ENCODE measurements at regions not wholly inside any gene's neighbourhood (a gene's known extent, or its start where the extent isn't known, plus 50 kb on each side); places are given as distances from the start of the nearest gene placed in this dataset.
A peak's percentile ranks its signal among the peaks of the same experiment; 100 is the strongest.

DNA sequence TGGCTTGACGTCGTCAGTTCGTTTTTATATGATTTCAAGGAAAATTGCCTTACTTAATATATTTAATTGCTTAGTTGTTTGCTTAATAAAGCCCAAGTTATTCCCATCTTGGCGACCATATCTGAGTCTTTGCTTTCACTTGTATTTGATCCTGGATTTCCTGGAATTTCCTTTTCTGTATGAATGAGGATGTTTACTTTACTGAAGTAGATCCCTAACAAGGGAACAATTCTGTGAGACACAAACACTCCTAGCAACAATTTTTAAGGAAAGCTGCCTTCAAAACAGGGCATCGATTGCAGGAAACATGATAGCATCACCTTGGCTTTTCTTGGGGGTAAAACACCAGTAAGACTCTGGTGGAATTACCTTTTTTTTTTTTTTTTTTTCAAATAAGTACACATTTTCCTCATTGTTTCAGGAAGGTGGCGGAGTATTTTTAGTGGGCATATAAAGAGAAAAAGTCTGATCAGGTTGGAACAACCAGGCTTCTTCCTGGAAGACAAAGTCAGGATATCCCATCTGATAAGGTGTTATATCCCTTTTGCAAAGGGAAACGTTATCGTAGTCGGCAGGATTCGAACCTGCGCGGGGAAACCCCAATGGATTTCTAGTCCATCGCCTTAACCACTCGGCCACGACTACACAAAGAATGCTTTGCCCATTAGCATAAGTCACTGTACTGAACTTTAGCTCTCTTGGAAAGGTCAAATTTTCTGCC, 68.5 kb upstream of the ZNF184 start:
- no peaks in the 10 kb centered on the region for H3K36me3 ChIP-seq (ENCODE audit: control insufficient read depth, insufficient read depth, low read length)
- Mint-ChIP-seq H3K4me1 (no peaks in the 10 kb centered on the region), H3K36me3 (ENCODE audit: low read depth) (no peaks in the 10 kb centered on the region), H3K9me3 (no peaks in the 10 kb centered on the region), H3K27ac (no peak overlapping the region), H3K4me3 (no peak overlapping the region), H3K27me3 (ENCODE audit: insufficient read depth) (peaks cover 32% of the 10 kb centered on the region)
- TF ChIP-seq, protein P1, sequence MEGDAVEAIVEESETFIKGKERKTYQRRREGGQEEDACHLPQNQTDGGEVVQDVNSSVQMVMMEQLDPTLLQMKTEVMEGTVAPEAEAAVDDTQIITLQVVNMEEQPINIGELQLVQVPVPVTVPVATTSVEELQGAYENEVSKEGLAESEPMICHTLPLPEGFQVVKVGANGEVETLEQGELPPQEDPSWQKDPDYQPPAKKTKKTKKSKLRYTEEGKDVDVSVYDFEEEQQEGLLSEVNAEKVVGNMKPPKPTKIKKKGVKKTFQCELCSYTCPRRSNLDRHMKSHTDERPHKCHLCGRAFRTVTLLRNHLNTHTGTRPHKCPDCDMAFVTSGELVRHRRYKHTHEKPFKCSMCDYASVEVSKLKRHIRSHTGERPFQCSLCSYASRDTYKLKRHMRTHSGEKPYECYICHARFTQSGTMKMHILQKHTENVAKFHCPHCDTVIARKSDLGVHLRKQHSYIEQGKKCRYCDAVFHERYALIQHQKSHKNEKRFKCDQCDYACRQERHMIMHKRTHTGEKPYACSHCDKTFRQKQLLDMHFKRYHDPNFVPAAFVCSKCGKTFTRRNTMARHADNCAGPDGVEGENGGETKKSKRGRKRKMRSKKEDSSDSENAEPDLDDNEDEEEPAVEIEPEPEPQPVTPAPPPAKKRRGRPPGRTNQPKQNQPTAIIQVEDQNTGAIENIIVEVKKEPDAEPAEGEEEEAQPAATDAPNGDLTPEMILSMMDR (conservative IDR thresholded peaks at IDR 0.05), result no peak
- H3K27me3 ChIP-seq (ENCODE audit: control insufficient read depth, insufficient read depth, low read length, poor library complexity, severe bottlenecking), result peaks cover 10% of the 10 kb centered on the region
- peak; percentile 81 for DNase-seq
- peaks cover 3% of the 10 kb centered on the region for H3K9me3 ChIP-seq (ENCODE audit: control insufficient read depth, low read length)
- 28 to 41% methylated on average over 11 to 15 of the region's 15 CpGs for WGBS, 2 experiments (ENCODE audit: insufficient coverage in 1 of 2, insufficient read length in 1 of 2)
- H3K9ac ChIP-seq (ENCODE audit: extremely low read depth, low read length, poor library complexity, severe bottlenecking), result no peak overlapping the region
- no peaks in the 10 kb centered on the region for H3K4me1 ChIP-seq (ENCODE audit: control insufficient read depth, insufficient read depth, low read length)
- peak overlapping the region; percentile 16 for H3K4me3 ChIP-seq (ENCODE audit: low read length)
- H3K27ac ChIP-seq (ENCODE audit: low read depth, low read length), result no peak overlapping the region

DNA sequence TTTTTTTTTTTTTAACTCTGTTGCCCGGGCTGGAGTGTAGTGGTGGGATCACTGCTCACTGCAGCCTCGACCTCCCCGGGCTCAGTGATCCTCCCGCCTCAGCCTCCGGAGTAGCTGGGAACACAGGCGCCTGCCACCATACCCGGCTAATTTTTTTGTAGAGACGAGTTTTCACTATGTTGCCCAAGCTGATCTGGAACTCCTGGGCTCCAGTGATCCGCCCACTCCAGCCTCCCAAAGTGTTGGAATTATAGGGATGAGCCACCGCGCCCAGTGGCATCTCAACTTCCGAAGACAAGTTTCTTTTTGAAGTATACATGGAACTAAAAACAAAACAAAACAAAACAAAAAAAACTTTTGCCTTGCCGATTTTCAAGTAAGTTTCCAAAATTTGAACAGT, 66.6 kb upstream of the ZNF184 start:
- Mint-ChIP-seq H3K27me3 (ENCODE audit: insufficient read depth) (peaks cover 32% of the 10 kb centered on the region), H3K4me1 (no peaks in the 10 kb centered on the region), H3K27ac (peak overlapping the region; percentile 74), H3K36me3 (ENCODE audit: low read depth) (no peaks in the 10 kb centered on the region), H3K4me3 (peak overlapping the region; percentile 70), H3K9me3 (no peaks in the 10 kb centered on the region)
- TF ChIP-seq, protein P1 (conservative IDR thresholded peaks at IDR 0.05), result no peak
- DNase-seq, result no peak
- Histone ChIP-seq H3K27ac (ENCODE audit: low read depth, low read length) (no peak overlapping the region), H3K9ac (ENCODE audit: extremely low read depth, low read length, poor library complexity, severe bottlenecking) (no peak overlapping the region), H3K36me3 (ENCODE audit: control insufficient read depth, insufficient read depth, low read length) (no peaks in the 10 kb centered on the region), H3K27me3 (ENCODE audit: control insufficient read depth, insufficient read depth, low read length, poor library complexity, severe bottlenecking) (peaks cover 10% of the 10 kb centered on the region), H3K4me1 (ENCODE audit: control insufficient read depth, insufficient read depth, low read length) (no peaks in the 10 kb centered on the region), H3K9me3 (ENCODE audit: control insufficient read depth, low read length) (peaks cover 3% of the 10 kb centered on the region), H3K4me3 (ENCODE audit: low read length) (peak overlapping the region; percentile 42)
- 51 to 73% methylated on average over 8 to 13 of the region's 13 CpGs for WGBS, 2 experiments (ENCODE audit: insufficient coverage in 1 of 2, insufficient read length in 1 of 2)

DNA sequence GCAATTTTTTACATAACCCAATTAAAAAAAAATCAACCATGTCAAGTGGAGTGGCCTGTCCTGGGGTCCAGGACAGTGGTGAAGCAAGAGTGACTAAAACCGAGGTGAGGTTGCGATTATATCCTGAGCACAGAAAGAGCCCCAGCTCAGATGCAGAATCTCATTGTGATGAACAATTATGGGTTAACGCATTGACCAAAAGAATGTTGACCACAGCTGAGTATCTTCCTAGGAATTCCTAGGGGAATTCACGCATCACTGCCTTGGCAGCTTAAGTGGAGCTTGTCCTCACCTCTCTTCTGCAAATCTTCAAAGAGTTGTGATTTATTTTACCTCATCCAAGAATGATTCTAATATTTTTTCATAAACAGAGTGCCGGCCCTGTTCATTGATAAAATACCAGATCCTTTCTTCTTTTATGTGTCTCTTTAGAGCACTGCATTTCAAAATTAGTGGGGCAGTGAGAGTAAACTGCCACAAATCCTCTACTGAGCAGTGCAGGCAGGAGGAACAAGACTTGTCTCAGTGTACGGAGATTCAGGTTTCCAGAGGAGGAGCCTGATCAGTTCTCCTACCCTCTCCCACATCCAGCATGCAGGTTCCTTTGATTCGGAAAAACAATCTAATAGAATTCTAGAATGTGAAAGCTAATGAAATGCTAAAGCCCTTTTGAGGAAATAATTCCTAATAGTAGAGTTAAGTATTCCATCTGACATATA, 60.1 kb upstream of the ZNF184 start:
- peaks cover 7% of the 10 kb centered on the region for H3K9me3 Mint-ChIP-seq
- no peaks in the 10 kb centered on the region for H3K4me1 Mint-ChIP-seq
- Histone ChIP-seq H3K9me3 (ENCODE audit: control insufficient read depth, low read length) (no peaks in the 10 kb centered on the region), H3K36me3 (ENCODE audit: control insufficient read depth, insufficient read depth, low read length) (no peaks in the 10 kb centered on the region), H3K9ac (ENCODE audit: extremely low read depth, low read length, poor library complexity, severe bottlenecking) (no peak overlapping the region), H3K27ac (ENCODE audit: low read depth, low read length) (no peak overlapping the region), H3K27me3 (ENCODE audit: control insufficient read depth, insufficient read depth, low read length, poor library complexity, severe bottlenecking) (no peaks in the 10 kb centered on the region), H3K4me1 (ENCODE audit: control insufficient read depth, insufficient read depth, low read length) (no peaks in the 10 kb centered on the region), H3K4me3 (ENCODE audit: low read length) (no peak overlapping the region)
- no peak for DNase-seq
- H3K36me3 Mint-ChIP-seq (ENCODE audit: low read depth), result no peaks in the 10 kb centered on the region
- no peak overlapping the region for H3K27ac Mint-ChIP-seq
- peaks cover 5% of the 10 kb centered on the region for H3K27me3 Mint-ChIP-seq (ENCODE audit: insufficient read depth)
- TF ChIP-seq, protein P1 (conservative IDR thresholded peaks at IDR 0.05), result no peak
- H3K4me3 Mint-ChIP-seq, result no peak overlapping the region
- WGBS, 2 experiments (ENCODE audit: insufficient coverage in 1 of 2, insufficient read length in 1 of 2), result 74 to 76% methylated on average over 5 to 7 of the region's 7 CpGs

All from endodermal cell (in vitro differentiated cells).